ENCODE measurements at regions not wholly inside any gene's neighbourhood (a gene's known extent, or its start where the extent isn't known, plus 50 kb on each side); places are given as distances from the start of the nearest gene placed in this dataset.

- no peak for TF ChIP-seq ZNF263 (CRISPR knock-in tag; IDR thresholded peaks at IDR 0.05; ENCODE audit: borderline replicate concordance)
- no peak for TF ChIP-seq NR2C2 (CRISPR knock-in tag; IDR thresholded peaks at IDR 0.05)
- no peak for TF ChIP-seq NR2C2 (tag; IDR thresholded peaks at IDR 0.05)
- TF ChIP-seq EP300 (IDR thresholded peaks at IDR 0.05; ENCODE audit: low read length): no peak
- TF ChIP-seq, protein P1, sequence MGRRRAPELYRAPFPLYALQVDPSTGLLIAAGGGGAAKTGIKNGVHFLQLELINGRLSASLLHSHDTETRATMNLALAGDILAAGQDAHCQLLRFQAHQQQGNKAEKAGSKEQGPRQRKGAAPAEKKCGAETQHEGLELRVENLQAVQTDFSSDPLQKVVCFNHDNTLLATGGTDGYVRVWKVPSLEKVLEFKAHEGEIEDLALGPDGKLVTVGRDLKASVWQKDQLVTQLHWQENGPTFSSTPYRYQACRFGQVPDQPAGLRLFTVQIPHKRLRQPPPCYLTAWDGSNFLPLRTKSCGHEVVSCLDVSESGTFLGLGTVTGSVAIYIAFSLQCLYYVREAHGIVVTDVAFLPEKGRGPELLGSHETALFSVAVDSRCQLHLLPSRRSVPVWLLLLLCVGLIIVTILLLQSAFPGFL (CRISPR knock-in tag; IDR thresholded peaks at IDR 0.05): no peak
- no peak for TF ChIP-seq SUPT5H (IDR thresholded peaks at IDR 0.05)
- no peak for TF ChIP-seq TCF7 (IDR thresholded peaks at IDR 0.05; ENCODE audit: borderline replicate concordance)
- TF ChIP-seq CEBPG (CRISPR knock-in tag; IDR thresholded peaks at IDR 0.05): no peak
- TF ChIP-seq CEBPG (tag; conservative IDR thresholded peaks at IDR 0.05 in 1 of 2, IDR thresholded peaks at IDR 0.05 in 1 of 2): no peak
- TF ChIP-seq MLLT1 (IDR thresholded peaks at IDR 0.05): no peak
- TF ChIP-seq ZNF764 (CRISPR knock-in tag; IDR thresholded peaks at IDR 0.05; ENCODE audit: low read depth): no peak
These were observed 60.5 kb upstream of the GGTLC1 start for GRCh38 chr20:24049081-24049480.

All from K562 (cell line).